Prostate gland (tissue), 2 donors: ENCODE measurements at regions not wholly inside any gene's neighbourhood (a gene's known extent, or its start where the extent isn't known, plus 50 kb on each side); places are given as distances from the start of the nearest gene placed in this dataset.

ENCODE experiments used
- POLR2AphosphoS5 ChIP-seq: sonication (generic); formaldehyde crosslinking; IDR thresholded peaks from one replicate; pipeline ENCODE4 v1.6.1; 2017; ENCODE audit warnings: antibody characterized with exemption
- TF ChIP-seq, protein P1 (sequence below), 4 experiments: fragments of 200-600 bp in 2 of 4; fragments of 450-650 bp in 2 of 4; sonication (generic) in 2 of 4; IDR thresholded peaks; 1 replicate in 3 of 4; 2 replicates in 1 of 4; pipeline ENCODE4 v1.5.1; 2016 to 2019; ENCODE audit warnings: antibody characterized with exemption in 4 of 4, mild to moderate bottlenecking in 2 of 4, moderate library complexity in 2 of 4

DNA sequence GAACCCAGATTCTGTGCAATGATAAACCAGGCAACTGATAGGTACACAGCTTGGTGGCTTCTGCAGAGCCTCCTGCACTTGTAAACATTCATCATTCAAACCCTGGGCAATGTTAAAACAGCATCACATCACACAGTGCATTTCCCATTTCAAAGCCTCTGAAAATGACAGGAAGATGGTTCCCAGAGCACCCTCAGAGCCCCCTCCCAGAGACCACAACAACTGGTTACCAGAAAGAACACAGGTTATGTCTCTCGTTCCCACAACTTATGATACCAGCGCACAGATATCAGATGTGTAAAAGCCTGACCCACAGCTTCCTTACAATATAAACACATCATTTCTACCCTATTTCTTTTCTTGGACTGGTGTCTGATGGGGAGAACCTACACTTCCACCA is 248.7 kb downstream of the AUH start:
- TF ChIP-seq, protein P1, sequence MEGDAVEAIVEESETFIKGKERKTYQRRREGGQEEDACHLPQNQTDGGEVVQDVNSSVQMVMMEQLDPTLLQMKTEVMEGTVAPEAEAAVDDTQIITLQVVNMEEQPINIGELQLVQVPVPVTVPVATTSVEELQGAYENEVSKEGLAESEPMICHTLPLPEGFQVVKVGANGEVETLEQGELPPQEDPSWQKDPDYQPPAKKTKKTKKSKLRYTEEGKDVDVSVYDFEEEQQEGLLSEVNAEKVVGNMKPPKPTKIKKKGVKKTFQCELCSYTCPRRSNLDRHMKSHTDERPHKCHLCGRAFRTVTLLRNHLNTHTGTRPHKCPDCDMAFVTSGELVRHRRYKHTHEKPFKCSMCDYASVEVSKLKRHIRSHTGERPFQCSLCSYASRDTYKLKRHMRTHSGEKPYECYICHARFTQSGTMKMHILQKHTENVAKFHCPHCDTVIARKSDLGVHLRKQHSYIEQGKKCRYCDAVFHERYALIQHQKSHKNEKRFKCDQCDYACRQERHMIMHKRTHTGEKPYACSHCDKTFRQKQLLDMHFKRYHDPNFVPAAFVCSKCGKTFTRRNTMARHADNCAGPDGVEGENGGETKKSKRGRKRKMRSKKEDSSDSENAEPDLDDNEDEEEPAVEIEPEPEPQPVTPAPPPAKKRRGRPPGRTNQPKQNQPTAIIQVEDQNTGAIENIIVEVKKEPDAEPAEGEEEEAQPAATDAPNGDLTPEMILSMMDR (IDR thresholded peaks at IDR 0.05): no peak
- no peak for TF ChIP-seq POLR2AphosphoS5
